MM.1S (cell line): ENCODE measurements at regions not wholly inside any gene's neighbourhood (a gene's known extent, or its start where the extent isn't known, plus 50 kb on each side); places are given as distances from the start of the nearest gene placed in this dataset.

Experiments used
- DNase-seq: peaks from one replicate; pipeline ENCODE4 v3.0.0-alpha.2; 2015
- H2AFZ ChIP-seq: fragments of 300-600 bp; sonication (generic); 2 replicates; pipeline ENCODE4 v1.6.0; 2016; ENCODE audit warnings: antibody characterized with exemption, low read length
- H3F3A ChIP-seq: fragments of 300-600 bp; sonication (generic); 2 replicates; pipeline ENCODE4 v1.6.1; 2016; ENCODE audit warnings: mild to moderate bottlenecking, antibody characterized with exemption, low read length, moderate library complexity, mixed read lengths; ENCODE audit not compliant: insufficient read depth
- H3K27ac ChIP-seq: fragments of 300-600 bp; sonication (generic); 2 replicates; pipeline ENCODE4 v1.5.1; 2016; ENCODE audit warnings: mild to moderate bottlenecking, low read length
- H3K27me3 ChIP-seq: fragments of 300-600 bp; sonication (generic); replicated peaks from 2 replicates; pipeline ENCODE4 v1.6.0; 2016; ENCODE audit warnings: low read length; ENCODE audit not compliant: insufficient read depth
- H3K36me3 ChIP-seq: fragments of 300-600 bp; sonication (generic); replicated peaks from 2 replicates; pipeline ENCODE4 v1.6.1; 2016; ENCODE audit warnings: mild to moderate bottlenecking, low read length, mixed read lengths; ENCODE audit not compliant: insufficient read depth
- H3K4me1 ChIP-seq: fragments of 300-600 bp; sonication (generic); 2 replicates; pipeline ENCODE4 v1.6.1; 2016; ENCODE audit warnings: low read length, mixed read lengths
- H3K4me2 ChIP-seq: fragments of 300-600 bp; sonication (generic); 2 replicates; pipeline ENCODE4 v1.6.0; 2016; ENCODE audit warnings: low read depth, low read length
- H3K4me3 ChIP-seq: fragments of 300-600 bp; sonication (generic); 2 replicates; pipeline ENCODE4 v1.5.1; 2016; ENCODE audit warnings: low read length, mixed read lengths
- H3K79me2 ChIP-seq: fragments of 300-600 bp; sonication (generic); 2 replicates; pipeline ENCODE4 v1.6.1; 2016; ENCODE audit warnings: mixed run types, low read length, mixed read lengths
- H3K9ac ChIP-seq: fragments of 300-600 bp; sonication (generic); 2 replicates; pipeline ENCODE4 v1.6.1; 2016; ENCODE audit warnings: low read length, mixed read lengths
- H3K9me2 ChIP-seq: fragments of 300-600 bp; sonication (generic); replicated peaks from 2 replicates; pipeline ENCODE4 v1.6.1; 2016; ENCODE audit warnings: mild to moderate bottlenecking, low read length, mixed read lengths; ENCODE audit not compliant: insufficient read depth
- H3K9me3 ChIP-seq: fragments of 300-600 bp; sonication (generic); replicated peaks from 2 replicates; pipeline ENCODE4 v1.6.1; 2016; ENCODE audit warnings: mild to moderate bottlenecking, low read length, mixed read lengths; ENCODE audit not compliant: insufficient read depth
- H4K20me1 ChIP-seq: fragments of 300-600 bp; sonication (generic); 2 replicates; pipeline ENCODE4 v1.6.1; 2016; ENCODE audit warnings: mild to moderate bottlenecking, low read length, moderate library complexity, mixed read lengths; ENCODE audit not compliant: insufficient read depth
- EZH2 ChIP-seq: fragments of 300-600 bp; sonication (generic); optimal IDR thresholded peaks from 2 replicates; pipeline ENCODE3; 2017; ENCODE audit warnings: low read depth, mild to moderate bottlenecking, antibody characterized with exemption, low read length, mixed read lengths
- EZH2phosphoT487 ChIP-seq: fragments of 300-600 bp; sonication (generic); IDR thresholded peaks from 2 replicates; pipeline ENCODE4 v1.6.1; 2018; ENCODE audit warnings: antibody characterized with exemption, low read length
- TF ChIP-seq, protein P1 (sequence below): fragments of 300-600 bp; sonication (generic); IDR thresholded peaks from 2 replicates; pipeline ENCODE4 v1.5.1; 2016; ENCODE audit warnings: antibody characterized with exemption, low read length, mixed read lengths

DNA sequence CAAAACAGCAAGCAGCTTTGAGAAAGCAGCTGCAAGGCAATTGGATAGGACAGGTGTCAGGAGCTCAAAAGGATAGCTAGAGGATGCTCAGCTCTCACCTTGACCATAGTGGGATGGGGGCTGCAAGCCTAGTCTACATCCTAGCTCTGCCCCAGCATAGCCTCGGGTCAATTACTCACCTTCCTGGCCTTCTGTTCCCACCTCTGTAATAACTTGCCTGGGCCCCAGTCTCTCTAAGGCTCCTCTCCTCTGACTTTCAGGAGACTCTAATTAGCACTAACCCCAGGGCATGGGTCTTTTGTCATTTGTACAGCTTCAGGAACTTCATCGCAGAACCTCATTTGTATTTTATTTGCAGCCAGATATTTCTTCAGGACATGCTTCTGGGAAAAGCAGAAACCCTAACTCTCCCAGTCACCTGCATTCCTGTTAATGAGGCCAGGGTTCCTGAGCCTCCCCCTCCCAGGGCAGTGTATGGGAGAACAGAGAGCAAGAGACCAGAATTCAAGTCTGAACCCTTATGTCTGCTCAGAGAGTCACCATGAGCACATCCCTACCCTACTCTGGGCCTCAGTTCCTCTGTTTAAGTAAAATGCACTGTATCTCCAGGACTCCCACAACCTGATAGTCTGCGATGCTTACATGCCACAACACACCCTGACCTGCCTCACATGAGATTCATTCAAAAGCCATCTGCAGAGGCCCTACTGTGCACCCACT lies 108.1 kb downstream of the MATN1 start:
- no peaks in the 10 kb centered on the region for H4K20me1 ChIP-seq
- no peaks in the 10 kb centered on the region for H3K9me3 ChIP-seq
- no peak for DNase-seq
- no peaks in the 10 kb centered on the region for H3K4me1 ChIP-seq
- H2AFZ ChIP-seq = no peak overlapping the region
- H3K36me3 ChIP-seq = no peaks in the 10 kb centered on the region
- no peak for TF ChIP-seq EZH2phosphoT487
- no peak for TF ChIP-seq EZH2
- TF ChIP-seq, protein P1, sequence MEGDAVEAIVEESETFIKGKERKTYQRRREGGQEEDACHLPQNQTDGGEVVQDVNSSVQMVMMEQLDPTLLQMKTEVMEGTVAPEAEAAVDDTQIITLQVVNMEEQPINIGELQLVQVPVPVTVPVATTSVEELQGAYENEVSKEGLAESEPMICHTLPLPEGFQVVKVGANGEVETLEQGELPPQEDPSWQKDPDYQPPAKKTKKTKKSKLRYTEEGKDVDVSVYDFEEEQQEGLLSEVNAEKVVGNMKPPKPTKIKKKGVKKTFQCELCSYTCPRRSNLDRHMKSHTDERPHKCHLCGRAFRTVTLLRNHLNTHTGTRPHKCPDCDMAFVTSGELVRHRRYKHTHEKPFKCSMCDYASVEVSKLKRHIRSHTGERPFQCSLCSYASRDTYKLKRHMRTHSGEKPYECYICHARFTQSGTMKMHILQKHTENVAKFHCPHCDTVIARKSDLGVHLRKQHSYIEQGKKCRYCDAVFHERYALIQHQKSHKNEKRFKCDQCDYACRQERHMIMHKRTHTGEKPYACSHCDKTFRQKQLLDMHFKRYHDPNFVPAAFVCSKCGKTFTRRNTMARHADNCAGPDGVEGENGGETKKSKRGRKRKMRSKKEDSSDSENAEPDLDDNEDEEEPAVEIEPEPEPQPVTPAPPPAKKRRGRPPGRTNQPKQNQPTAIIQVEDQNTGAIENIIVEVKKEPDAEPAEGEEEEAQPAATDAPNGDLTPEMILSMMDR = no peak
- no peak overlapping the region for H3K9ac ChIP-seq
- no peak overlapping the region for H3K4me3 ChIP-seq
- H3K79me2 ChIP-seq = no peaks in the 10 kb centered on the region
- no peak overlapping the region for H3K27ac ChIP-seq
- no peak overlapping the region for H3K4me2 ChIP-seq
- no peaks in the 10 kb centered on the region for H3F3A ChIP-seq
- H3K27me3 ChIP-seq = peaks cover 83% of the 10 kb centered on the region
- no peaks in the 10 kb centered on the region for H3K9me2 ChIP-seq

DNA sequence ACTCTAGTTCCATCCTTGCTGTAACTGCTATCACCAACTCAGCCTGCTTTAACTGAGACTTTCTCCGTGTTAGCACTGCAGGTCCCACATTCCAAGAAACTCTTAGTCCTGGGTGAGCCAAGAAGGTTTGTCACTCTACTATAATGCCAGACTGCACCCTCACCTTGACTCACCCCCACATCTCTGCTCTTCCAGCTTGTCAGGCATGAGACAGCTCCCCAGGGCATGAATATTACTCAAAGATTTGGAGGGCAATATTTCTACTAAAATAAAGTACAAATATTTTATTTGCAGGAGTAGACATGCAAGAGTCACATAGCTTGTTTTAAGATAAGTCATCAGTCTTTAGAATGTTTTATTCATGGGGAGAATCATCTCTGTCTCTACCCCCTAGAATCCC lies 110.2 kb downstream of the MATN1 start:
- no peak overlapping the region for H3K27ac ChIP-seq
- DNase-seq = no peak
- no peak for TF ChIP-seq EZH2
- TF ChIP-seq, protein P1 = no peak
- no peak for TF ChIP-seq EZH2phosphoT487
- no peaks in the 10 kb centered on the region for H3F3A ChIP-seq
- peaks cover 83% of the 10 kb centered on the region for H3K27me3 ChIP-seq
- no peaks in the 10 kb centered on the region for H4K20me1 ChIP-seq
- H3K4me3 ChIP-seq = no peak overlapping the region
- no peaks in the 10 kb centered on the region for H3K36me3 ChIP-seq
- no peak overlapping the region for H2AFZ ChIP-seq
- no peaks in the 10 kb centered on the region for H3K9me2 ChIP-seq
- no peak overlapping the region for H3K9ac ChIP-seq
- no peaks in the 10 kb centered on the region for H3K79me2 ChIP-seq
- no peaks in the 10 kb centered on the region for H3K4me1 ChIP-seq
- no peaks in the 10 kb centered on the region for H3K9me3 ChIP-seq
- no peak overlapping the region for H3K4me2 ChIP-seq

DNA sequence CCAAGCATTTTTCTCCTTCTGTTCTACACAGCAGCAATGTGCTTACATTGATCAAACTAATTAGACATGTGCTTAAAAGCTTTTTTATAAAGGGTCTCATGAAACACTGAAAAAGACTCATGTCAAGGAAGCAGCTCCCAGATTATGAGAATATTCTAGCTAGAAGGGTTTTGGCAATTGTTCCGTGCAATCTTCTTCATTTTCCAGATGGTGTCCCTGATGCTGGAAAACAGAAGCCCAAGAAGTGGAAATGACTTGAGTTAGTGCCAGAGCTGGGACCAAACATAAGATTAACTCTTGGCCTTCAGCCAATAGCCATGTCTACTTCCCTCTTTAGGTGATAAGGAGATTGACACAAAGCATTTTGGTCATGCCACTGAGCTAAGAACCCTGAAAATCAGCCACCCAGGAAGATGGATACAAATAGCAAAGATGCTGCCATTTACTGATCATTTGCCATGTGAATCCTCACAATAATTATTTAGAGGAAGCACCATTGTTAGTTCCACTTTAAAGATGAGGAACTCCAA lies 110.8 kb downstream of the MATN1 start:
- Histone ChIP-seq H3F3A (no peaks in the 10 kb centered on the region), H3K9ac (no peak overlapping the region), H3K4me2 (no peak overlapping the region), H4K20me1 (no peaks in the 10 kb centered on the region), H2AFZ (no peak overlapping the region), H3K36me3 (no peaks in the 10 kb centered on the region), H3K4me3 (no peak overlapping the region), H3K4me1 (no peaks in the 10 kb centered on the region), H3K79me2 (no peaks in the 10 kb centered on the region), H3K27ac (no peak overlapping the region), H3K27me3 (peaks cover 83% of the 10 kb centered on the region), H3K9me3 (no peaks in the 10 kb centered on the region), H3K9me2 (no peaks in the 10 kb centered on the region)
- DNase-seq = no peak
- no peak for TF ChIP-seq EZH2
- TF ChIP-seq, protein P1 = no peak
- TF ChIP-seq EZH2phosphoT487 = no peak
